ENCODE measurements at regions not wholly inside any gene's neighbourhood (a gene's known extent, or its start where the extent isn't known, plus 50 kb on each side); places are given as distances from the start of the nearest gene placed in this dataset.
"Not testable (repeated sequence)": the region's sequence is repeated elsewhere in the genome, so short reads cannot be mapped to it uniquely, and the experiment has no call there.

GRCh38 chr6:67431076-67431475 is 1204.0 kb upstream of the ADGRB3 start:
- no peak for TF ChIP-seq CTCF (IDR thresholded peaks at IDR 0.05; ENCODE audit: borderline replicate concordance)
- Histone ChIP-seq H3K4me1 (no peaks in the 10 kb centered on the region), H3K27ac (replicated peaks) (no peak overlapping the region), H3K4me3 (no peak overlapping the region), H3K9me3 (replicated peaks) (peaks cover 8% of the 10 kb centered on the region), H3K27me3 (ENCODE audit: low read depth) (no peaks in the 10 kb centered on the region), H3K36me3 (no peaks in the 10 kb centered on the region)
- DNase-seq: no peak
- intact Hi-C loops (cut with micrococcal nuclease): no loop called here

GRCh38 chr6:67426686-67427085 is 1208.4 kb upstream of the ADGRB3 start:
- DNase-seq; H3K4me1 ChIP-seq; H3K36me3 ChIP-seq; H3K4me3 ChIP-seq; H3K27ac ChIP-seq (replicated peaks); intact Hi-C loops (cut with micrococcal nuclease); H3K27me3 ChIP-seq (ENCODE audit: low read depth): not testable (repeated sequence)
- H3K9me3 ChIP-seq (replicated peaks): peaks cover 41% of the 10 kb centered on the region

- Histone ChIP-seq H3K9me3 (replicated peaks) (no peaks in the 10 kb centered on the region), H3K36me3 (no peaks in the 10 kb centered on the region), H3K27me3 (ENCODE audit: low read depth) (no peaks in the 10 kb centered on the region), H3K4me1 (no peaks in the 10 kb centered on the region), H3K27ac (replicated peaks) (no peak overlapping the region), H3K4me3 (no peak overlapping the region)
- TF ChIP-seq CTCF (IDR thresholded peaks at IDR 0.05; ENCODE audit: borderline replicate concordance): no peak
- no peak for DNase-seq
- intact Hi-C loops (cut with micrococcal nuclease): no loop called here
These were observed 1223.0 kb upstream of the ADGRB3 start for GRCh38 chr6:67412035-67412434.

GRCh38 chr6:67411036-67411435 is 1224.0 kb upstream of the ADGRB3 start:
- Histone ChIP-seq H3K4me1 (no peaks in the 10 kb centered on the region), H3K4me3 (no peak overlapping the region), H3K27ac (replicated peaks) (no peak overlapping the region), H3K36me3 (no peaks in the 10 kb centered on the region), H3K9me3 (replicated peaks) (no peaks in the 10 kb centered on the region), H3K27me3 (ENCODE audit: low read depth) (no peaks in the 10 kb centered on the region)
- intact Hi-C loops (cut with micrococcal nuclease): no loop called here
- DNase-seq: no peak
- no peak for TF ChIP-seq CTCF (IDR thresholded peaks at IDR 0.05; ENCODE audit: borderline replicate concordance)

GRCh38 chr6:67394254-67394653 is 1240.8 kb upstream of the ADGRB3 start:
- no peak for TF ChIP-seq CTCF (IDR thresholded peaks at IDR 0.05; ENCODE audit: borderline replicate concordance)
- no peaks in the 10 kb centered on the region for H3K27me3 ChIP-seq (ENCODE audit: low read depth)
- no peak overlapping the region for H3K4me3 ChIP-seq
- H3K36me3 ChIP-seq: no peaks in the 10 kb centered on the region
- intact Hi-C loops (cut with micrococcal nuclease): no loop called here
- peaks cover 13% of the 10 kb centered on the region for H3K9me3 ChIP-seq (replicated peaks)
- no peaks in the 10 kb centered on the region for H3K4me1 ChIP-seq
- H3K27ac ChIP-seq (replicated peaks): no peak overlapping the region
- no peak for DNase-seq

- no peak for DNase-seq
- H3K27me3 ChIP-seq (ENCODE audit: low read depth): no peaks in the 10 kb centered on the region
- no peaks in the 10 kb centered on the region for H3K4me1 ChIP-seq
- H3K27ac ChIP-seq (replicated peaks): no peak overlapping the region
- intact Hi-C loops (cut with micrococcal nuclease): no loop called here
- peaks cover 13% of the 10 kb centered on the region for H3K9me3 ChIP-seq (replicated peaks)
- no peak for TF ChIP-seq CTCF (IDR thresholded peaks at IDR 0.05; ENCODE audit: borderline replicate concordance)
- H3K36me3 ChIP-seq: no peaks in the 10 kb centered on the region
- no peak overlapping the region for H3K4me3 ChIP-seq
These were observed 1241.7 kb upstream of the ADGRB3 start for GRCh38 chr6:67393356-67393755.

Measured in left ventricle myocardium inferior (tissue), 1 donor.